WTC11 (cell line): ENCODE measurements at regions not wholly inside any gene's neighbourhood (a gene's known extent, or its start where the extent isn't known, plus 50 kb on each side); places are given as distances from the start of the nearest gene placed in this dataset.

Experiments
- ATAC-seq: fragments of 200-7000 bp; cut with Tn5 transposase; 2 replicates; pipeline ENCODE4 v1.10.0; 2021; ENCODE audit warnings: mild to moderate bottlenecking, moderate library complexity
- CTCF ChIA-PET: fragments of 300-600 bp; sonication (Branson Sonifier 250); formaldehyde crosslinking; loops from one replicate; lab custom pipeline; 2021; ENCODE audit warnings: antibody characterized with exemption; lab: Charles Lee
- POLR2A ChIA-PET: fragments of 350-600 bp; sonication (Branson Sonifier 250); formaldehyde crosslinking; loops from one replicate; lab custom pipeline; 2021; ENCODE audit warnings: antibody characterized with exemption; lab: Charles Lee
- DNase-seq: peaks from one replicate; pipeline ENCODE4 v3.0.0; 2021; ENCODE audit warnings: low spot score
- H3K27ac Mint-ChIP-seq: 2 replicates; pipeline ENCODE4 v1.8.0; 2021; ENCODE audit warnings: mixed read lengths
- H3K27me3 Mint-ChIP-seq: 2 replicates; pipeline ENCODE4 v1.8.0; 2021; ENCODE audit warnings: low read depth, mild to moderate bottlenecking, moderate library complexity, mixed read lengths
- H3K36me3 Mint-ChIP-seq: 2 replicates; pipeline ENCODE4 v1.8.0; 2021; ENCODE audit warnings: mixed read lengths
- H3K4me1 Mint-ChIP-seq: 2 replicates; pipeline ENCODE4 v1.8.0; 2022; ENCODE audit warnings: mixed read lengths
- H3K4me3 Mint-ChIP-seq: 2 replicates; pipeline ENCODE4 v1.8.0; 2021; ENCODE audit warnings: mild to moderate bottlenecking, moderate library complexity, mixed read lengths
- H3K9me3 Mint-ChIP-seq: 2 replicates; pipeline ENCODE4 v1.8.0; 2021; ENCODE audit warnings: mixed read lengths
- CREB1 ChIP-seq: sonication (generic); formaldehyde crosslinking; IDR thresholded peaks from 2 replicates; pipeline ENCODE4 v1.8.0; 2023; ENCODE audit warnings: mild to moderate bottlenecking, missing genetic modification reagents
- ELF4 ChIP-seq: sonication (generic); formaldehyde crosslinking; IDR thresholded peaks from 2 replicates; pipeline ENCODE4 v1.8.1; 2022; ENCODE audit warnings: low read depth, mild to moderate bottlenecking, moderate library complexity, missing genetic modification reagents
- ESRRA ChIP-seq: sonication (generic); formaldehyde crosslinking; IDR thresholded peaks from 2 replicates; pipeline ENCODE4 v1.8.1; 2022; ENCODE audit warnings: mild to moderate bottlenecking, missing genetic modification reagents, borderline replicate concordance
- ETV6 ChIP-seq: sonication (generic); formaldehyde crosslinking; IDR thresholded peaks from 2 replicates; pipeline ENCODE4 v1.8.1; 2022; ENCODE audit warnings: mild to moderate bottlenecking, missing genetic modification reagents
- FOXK1 ChIP-seq: sonication (generic); formaldehyde crosslinking; IDR thresholded peaks from 2 replicates; pipeline ENCODE4 v1.8.0; 2022; ENCODE audit warnings: mild to moderate bottlenecking, moderate library complexity, missing genetic modification reagents
- GRHL2 ChIP-seq: fragments of 250-450 bp; sonication (Bioruptor Pico); IDR thresholded peaks from 2 replicates; pipeline ENCODE4 v1.8.0; 2022; ENCODE audit warnings: mild to moderate bottlenecking, moderate library complexity; ENCODE audit not compliant: insufficient replicate concordance, severe bottlenecking
- IRF2 ChIP-seq: sonication (generic); formaldehyde crosslinking; IDR thresholded peaks from 2 replicates; pipeline ENCODE4 v1.8.0; 2022; ENCODE audit warnings: low read depth, missing genetic modification reagents, borderline replicate concordance
- NFATC4 ChIP-seq: fragments of 250-450 bp; sonication (Bioruptor Pico); IDR thresholded peaks from 2 replicates; pipeline ENCODE4 v1.9.0; 2021; ENCODE audit warnings: mild to moderate bottlenecking
- NFYB ChIP-seq: sonication (generic); formaldehyde crosslinking; conservative IDR thresholded peaks from 2 replicates; pipeline ENCODE4 v1.8.0; 2022; ENCODE audit warnings: low read depth, missing genetic modification reagents
- NR2C2 ChIP-seq: sonication (generic); formaldehyde crosslinking; IDR thresholded peaks from 2 replicates; pipeline ENCODE4 v1.8.0; 2022; ENCODE audit warnings: mild to moderate bottlenecking, missing genetic modification reagents
- NR3C1 ChIP-seq: sonication (generic); formaldehyde crosslinking; conservative IDR thresholded peaks from 2 replicates; pipeline ENCODE4 v1.8.1; 2023; ENCODE audit warnings: low read depth, mild to moderate bottlenecking, missing genetic modification reagents
- SMAD4 ChIP-seq: sonication (generic); formaldehyde crosslinking; IDR thresholded peaks from 2 replicates; pipeline ENCODE4 v1.8.0; 2022; ENCODE audit warnings: mild to moderate bottlenecking, missing genetic modification reagents
- SOX15 ChIP-seq: fragments of 250-450 bp; sonication (Bioruptor Pico); IDR thresholded peaks from 2 replicates; pipeline ENCODE4 v1.9.0; 2021; ENCODE audit warnings: mild to moderate bottlenecking
- ZNF138 ChIP-seq: sonication (generic); formaldehyde crosslinking; conservative IDR thresholded peaks from 2 replicates; pipeline ENCODE4 v1.8.1; 2022; ENCODE audit warnings: mild to moderate bottlenecking, moderate library complexity, missing genetic modification reagents
- TF ChIP-seq, protein P1 (sequence below): fragments of 250-450 bp; sonication (Bioruptor Pico); IDR thresholded peaks from 2 replicates; pipeline ENCODE4 v2.1.2; 2022; ENCODE audit warnings: mild to moderate bottlenecking, moderate library complexity
- TF ChIP-seq, protein P2 (sequence below): sonication (generic); formaldehyde crosslinking; IDR thresholded peaks from 2 replicates; pipeline ENCODE4 v1.8.1; 2023; ENCODE audit warnings: mild to moderate bottlenecking, missing genetic modification reagents, moderate library complexity
- TF ChIP-seq, protein P3 (sequence below): sonication (generic); formaldehyde crosslinking; IDR thresholded peaks from 2 replicates; pipeline ENCODE4 v1.8.1; 2022; ENCODE audit warnings: low read depth, missing genetic modification reagents, borderline replicate concordance
- TF ChIP-seq, protein P4 (sequence below): sonication (generic); formaldehyde crosslinking; IDR thresholded peaks from 2 replicates; pipeline ENCODE4 v1.8.0; 2023; ENCODE audit warnings: mild to moderate bottlenecking, missing genetic modification reagents
- TF ChIP-seq, protein P5 (sequence below): sonication (generic); formaldehyde crosslinking; IDR thresholded peaks from 2 replicates; pipeline ENCODE4 v1.8.1; 2023; ENCODE audit warnings: mild to moderate bottlenecking, missing genetic modification reagents
- TF ChIP-seq, protein P6 (sequence below): sonication (generic); formaldehyde crosslinking; IDR thresholded peaks from 2 replicates; pipeline ENCODE4 v1.8.0; 2022; ENCODE audit warnings: mild to moderate bottlenecking, missing genetic modification reagents

DNA sequence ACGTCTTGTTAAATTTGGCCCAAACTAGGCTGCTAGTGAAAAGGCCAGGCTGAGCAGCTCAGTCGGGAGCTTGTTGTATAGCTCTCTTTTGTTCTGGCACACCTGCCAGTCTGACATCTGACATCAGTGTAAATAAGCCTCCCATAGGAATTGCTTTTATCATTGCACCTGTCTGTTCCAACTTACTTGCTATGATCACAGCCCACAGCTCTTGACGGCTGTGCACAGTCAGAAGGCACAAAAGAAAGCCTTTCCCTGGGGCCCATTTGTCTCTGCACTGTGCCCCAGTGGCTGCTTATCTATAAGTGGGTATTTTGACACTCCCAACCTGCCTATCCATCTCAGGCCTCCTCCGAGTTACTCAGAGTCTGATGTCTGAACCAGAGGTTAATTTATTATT is 324.5 kb downstream of the NUAK1 start:
- no peaks in the 10 kb centered on the region for H3K27me3 Mint-ChIP-seq
- no peak overlapping the region for H3K4me3 Mint-ChIP-seq
- ChIA-PET CTCF (no interaction called here), POLR2A (no interaction called here)
- peaks cover 17% of the 10 kb centered on the region for H3K9me3 Mint-ChIP-seq
- DNase-seq: no peak
- no peaks in the 10 kb centered on the region for H3K36me3 Mint-ChIP-seq
- no peak overlapping the region for H3K27ac Mint-ChIP-seq
- no peak for ATAC-seq
- TF ChIP-seq, protein P1, sequence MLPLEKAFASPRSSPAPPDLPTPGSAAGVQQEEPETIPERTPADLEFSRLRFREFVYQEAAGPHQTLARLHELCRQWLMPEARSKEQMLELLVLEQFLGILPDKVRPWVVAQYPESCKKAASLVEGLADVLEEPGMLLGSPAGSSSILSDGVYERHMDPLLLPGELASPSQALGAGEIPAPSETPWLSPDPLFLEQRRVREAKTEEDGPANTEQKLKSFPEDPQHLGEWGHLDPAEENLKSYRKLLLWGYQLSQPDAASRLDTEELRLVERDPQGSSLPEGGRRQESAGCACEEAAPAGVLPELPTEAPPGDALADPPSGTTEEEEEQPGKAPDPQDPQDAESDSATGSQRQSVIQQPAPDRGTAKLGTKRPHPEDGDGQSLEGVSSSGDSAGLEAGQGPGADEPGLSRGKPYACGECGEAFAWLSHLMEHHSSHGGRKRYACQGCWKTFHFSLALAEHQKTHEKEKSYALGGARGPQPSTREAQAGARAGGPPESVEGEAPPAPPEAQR (CRISPR knock-in tag): no peak
- TF ChIP-seq, protein P2, sequence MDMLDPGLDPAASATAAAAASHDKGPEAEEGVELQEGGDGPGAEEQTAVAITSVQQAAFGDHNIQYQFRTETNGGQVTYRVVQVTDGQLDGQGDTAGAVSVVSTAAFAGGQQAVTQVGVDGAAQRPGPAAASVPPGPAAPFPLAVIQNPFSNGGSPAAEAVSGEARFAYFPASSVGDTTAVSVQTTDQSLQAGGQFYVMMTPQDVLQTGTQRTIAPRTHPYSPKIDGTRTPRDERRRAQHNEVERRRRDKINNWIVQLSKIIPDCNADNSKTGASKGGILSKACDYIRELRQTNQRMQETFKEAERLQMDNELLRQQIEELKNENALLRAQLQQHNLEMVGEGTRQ (CRISPR knock-in tag): no peak
- no peak for TF ChIP-seq ZNF138 (CRISPR knock-in tag)
- TF ChIP-seq ETV6 (CRISPR knock-in tag): no peak
- TF ChIP-seq, protein P3, sequence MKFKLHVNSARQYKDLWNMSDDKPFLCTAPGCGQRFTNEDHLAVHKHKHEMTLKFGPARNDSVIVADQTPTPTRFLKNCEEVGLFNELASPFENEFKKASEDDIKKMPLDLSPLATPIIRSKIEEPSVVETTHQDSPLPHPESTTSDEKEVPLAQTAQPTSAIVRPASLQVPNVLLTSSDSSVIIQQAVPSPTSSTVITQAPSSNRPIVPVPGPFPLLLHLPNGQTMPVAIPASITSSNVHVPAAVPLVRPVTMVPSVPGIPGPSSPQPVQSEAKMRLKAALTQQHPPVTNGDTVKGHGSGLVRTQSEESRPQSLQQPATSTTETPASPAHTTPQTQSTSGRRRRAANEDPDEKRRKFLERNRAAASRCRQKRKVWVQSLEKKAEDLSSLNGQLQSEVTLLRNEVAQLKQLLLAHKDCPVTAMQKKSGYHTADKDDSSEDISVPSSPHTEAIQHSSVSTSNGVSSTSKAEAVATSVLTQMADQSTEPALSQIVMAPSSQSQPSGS (CRISPR knock-in tag): no peak
- TF ChIP-seq NFYB (CRISPR knock-in tag): no peak
- no peak for TF ChIP-seq NR3C1 (CRISPR knock-in tag)
- TF ChIP-seq, protein P4, sequence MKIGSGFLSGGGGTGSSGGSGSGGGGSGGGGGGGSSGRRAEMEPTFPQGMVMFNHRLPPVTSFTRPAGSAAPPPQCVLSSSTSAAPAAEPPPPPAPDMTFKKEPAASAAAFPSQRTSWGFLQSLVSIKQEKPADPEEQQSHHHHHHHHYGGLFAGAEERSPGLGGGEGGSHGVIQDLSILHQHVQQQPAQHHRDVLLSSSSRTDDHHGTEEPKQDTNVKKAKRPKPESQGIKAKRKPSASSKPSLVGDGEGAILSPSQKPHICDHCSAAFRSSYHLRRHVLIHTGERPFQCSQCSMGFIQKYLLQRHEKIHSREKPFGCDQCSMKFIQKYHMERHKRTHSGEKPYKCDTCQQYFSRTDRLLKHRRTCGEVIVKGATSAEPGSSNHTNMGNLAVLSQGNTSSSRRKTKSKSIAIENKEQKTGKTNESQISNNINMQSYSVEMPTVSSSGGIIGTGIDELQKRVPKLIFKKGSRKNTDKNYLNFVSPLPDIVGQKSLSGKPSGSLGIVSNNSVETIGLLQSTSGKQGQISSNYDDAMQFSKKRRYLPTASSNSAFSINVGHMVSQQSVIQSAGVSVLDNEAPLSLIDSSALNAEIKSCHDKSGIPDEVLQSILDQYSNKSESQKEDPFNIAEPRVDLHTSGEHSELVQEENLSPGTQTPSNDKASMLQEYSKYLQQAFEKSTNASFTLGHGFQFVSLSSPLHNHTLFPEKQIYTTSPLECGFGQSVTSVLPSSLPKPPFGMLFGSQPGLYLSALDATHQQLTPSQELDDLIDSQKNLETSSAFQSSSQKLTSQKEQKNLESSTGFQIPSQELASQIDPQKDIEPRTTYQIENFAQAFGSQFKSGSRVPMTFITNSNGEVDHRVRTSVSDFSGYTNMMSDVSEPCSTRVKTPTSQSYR (CRISPR knock-in tag): no peak
- TF ChIP-seq ELF4 (CRISPR knock-in tag): no peak
- no peak for TF ChIP-seq NFATC4 (CRISPR knock-in tag)
- TF ChIP-seq NR2C2: no peak
- TF ChIP-seq FOXK1: no peak
- TF ChIP-seq CREB1 (CRISPR knock-in tag): no peak
- TF ChIP-seq SOX15: no peak
- no peak for TF ChIP-seq GRHL2 (CRISPR knock-in tag)
- TF ChIP-seq ESRRA (CRISPR knock-in tag): no peak
- TF ChIP-seq, protein P5, sequence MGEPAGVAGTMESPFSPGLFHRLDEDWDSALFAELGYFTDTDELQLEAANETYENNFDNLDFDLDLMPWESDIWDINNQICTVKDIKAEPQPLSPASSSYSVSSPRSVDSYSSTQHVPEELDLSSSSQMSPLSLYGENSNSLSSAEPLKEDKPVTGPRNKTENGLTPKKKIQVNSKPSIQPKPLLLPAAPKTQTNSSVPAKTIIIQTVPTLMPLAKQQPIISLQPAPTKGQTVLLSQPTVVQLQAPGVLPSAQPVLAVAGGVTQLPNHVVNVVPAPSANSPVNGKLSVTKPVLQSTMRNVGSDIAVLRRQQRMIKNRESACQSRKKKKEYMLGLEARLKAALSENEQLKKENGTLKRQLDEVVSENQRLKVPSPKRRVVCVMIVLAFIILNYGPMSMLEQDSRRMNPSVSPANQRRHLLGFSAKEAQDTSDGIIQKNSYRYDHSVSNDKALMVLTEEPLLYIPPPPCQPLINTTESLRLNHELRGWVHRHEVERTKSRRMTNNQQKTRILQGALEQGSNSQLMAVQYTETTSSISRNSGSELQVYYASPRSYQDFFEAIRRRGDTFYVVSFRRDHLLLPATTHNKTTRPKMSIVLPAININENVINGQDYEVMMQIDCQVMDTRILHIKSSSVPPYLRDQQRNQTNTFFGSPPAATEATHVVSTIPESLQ: no peak
- TF ChIP-seq, protein P6, sequence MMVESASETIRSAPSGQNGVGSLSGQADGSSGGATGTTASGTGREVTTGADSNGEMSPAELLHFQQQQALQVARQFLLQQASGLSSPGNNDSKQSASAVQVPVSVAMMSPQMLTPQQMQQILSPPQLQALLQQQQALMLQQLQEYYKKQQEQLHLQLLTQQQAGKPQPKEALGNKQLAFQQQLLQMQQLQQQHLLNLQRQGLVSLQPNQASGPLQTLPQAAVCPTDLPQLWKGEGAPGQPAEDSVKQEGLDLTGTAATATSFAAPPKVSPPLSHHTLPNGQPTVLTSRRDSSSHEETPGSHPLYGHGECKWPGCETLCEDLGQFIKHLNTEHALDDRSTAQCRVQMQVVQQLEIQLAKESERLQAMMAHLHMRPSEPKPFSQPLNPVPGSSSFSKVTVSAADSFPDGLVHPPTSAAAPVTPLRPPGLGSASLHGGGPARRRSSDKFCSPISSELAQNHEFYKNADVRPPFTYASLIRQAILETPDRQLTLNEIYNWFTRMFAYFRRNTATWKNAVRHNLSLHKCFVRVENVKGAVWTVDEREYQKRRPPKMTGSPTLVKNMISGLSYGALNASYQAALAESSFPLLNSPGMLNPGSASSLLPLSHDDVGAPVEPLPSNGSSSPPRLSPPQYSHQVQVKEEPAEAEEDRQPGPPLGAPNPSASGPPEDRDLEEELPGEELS (CRISPR knock-in tag): no peak
- TF ChIP-seq IRF2 (CRISPR knock-in tag): no peak
- TF ChIP-seq SMAD4: no peak
- peaks cover 8% of the 10 kb centered on the region for H3K4me1 Mint-ChIP-seq
